SK-N-MC (cell line): ENCODE measurements at regions not wholly inside any gene's neighbourhood (a gene's known extent, or its start where the extent isn't known, plus 50 kb on each side); places are given as distances from the start of the nearest gene placed in this dataset.

ENCODE experiments used
- DNase-seq: peaks from one replicate; pipeline ENCODE4 v3.0.0-alpha.2; 2011; ENCODE audit warnings: low read depth, low spot score
- H3K27ac ChIP-seq: fragments of 200-600 bp; sonication (generic); 2 replicates; pipeline ENCODE4 v1.5.1; 2016; ENCODE audit warnings: mixed run types
- H3K36me3 ChIP-seq: fragments of 200-600 bp; sonication (generic); 2 replicates; pipeline ENCODE4 v1.6.1; 2017; ENCODE audit warnings: antibody characterized with exemption, low read length, mixed read lengths; ENCODE audit not compliant: insufficient read depth
- H3K4me3 ChIP-seq: fragments of 200-600 bp; sonication (generic); 2 replicates; pipeline ENCODE4 v1.5.1; 2016
- H3K9ac ChIP-seq: fragments of 200-600 bp; sonication (generic); 2 replicates; pipeline ENCODE4 v1.8.0; 2017; ENCODE audit warnings: mixed run types, mixed read lengths; ENCODE audit not compliant: insufficient read length
- H3K9me3 ChIP-seq: fragments of 200-600 bp; sonication (generic); 2 replicates; pipeline ENCODE4 v1.6.1; 2017; ENCODE audit warnings: low read depth, mild to moderate bottlenecking, antibody characterized with exemption, low read length, moderate library complexity, mixed read lengths
- EZH2 ChIP-seq: fragments of 200-600 bp; sonication (generic); IDR thresholded peaks from one replicate; pipeline ENCODE4 v1.6.1; 2017; ENCODE audit warnings: antibody characterized with exemption
- FOXP2 ChIP-seq: optimal IDR thresholded peaks from 2 replicates; pipeline ENCODE3; 2011; ENCODE audit warnings: mild to moderate bottlenecking, moderate library complexity; ENCODE audit not compliant: insufficient read depth; ENCODE audit errors: extremely low read length, control extremely low read depth
- POLR2AphosphoS5 ChIP-seq: IDR thresholded peaks from 2 replicates; pipeline ENCODE4 v1.6.1; 2012; ENCODE audit warnings: mild to moderate bottlenecking, low read depth, low read length, borderline replicate concordance

GRCh38 chr2:147231607-147232006 is 613.2 kb upstream of the ACVR2A start:
- no peaks in the 10 kb centered on the region for H3K9me3 ChIP-seq
- no peak overlapping the region for H3K9ac ChIP-seq
- no peak for DNase-seq
- no peak for TF ChIP-seq EZH2
- no peak for TF ChIP-seq POLR2AphosphoS5
- TF ChIP-seq FOXP2, result no peak
- no peak overlapping the region for H3K4me3 ChIP-seq
- no peaks in the 10 kb centered on the region for H3K36me3 ChIP-seq
- no peak overlapping the region for H3K27ac ChIP-seq

- TF ChIP-seq FOXP2 (no peak), POLR2AphosphoS5 (no peak), EZH2 (no peak)
- no peak overlapping the region for H3K4me3 ChIP-seq
- no peaks in the 10 kb centered on the region for H3K36me3 ChIP-seq
- no peak overlapping the region for H3K9ac ChIP-seq
- no peak for DNase-seq
- no peaks in the 10 kb centered on the region for H3K9me3 ChIP-seq
- H3K27ac ChIP-seq, result no peak overlapping the region
Measured at GRCh38 chr2:147231081-147231480, 613.7 kb upstream of the ACVR2A start.

GRCh38 chr2:147227313-147227712 is 617.5 kb upstream of the ACVR2A start:
- no peaks in the 10 kb centered on the region for H3K36me3 ChIP-seq
- no peak overlapping the region for H3K9ac ChIP-seq
- H3K9me3 ChIP-seq, result no peaks in the 10 kb centered on the region
- TF ChIP-seq EZH2 (no peak), FOXP2 (no peak), POLR2AphosphoS5 (no peak)
- DNase-seq, result no peak
- no peak overlapping the region for H3K4me3 ChIP-seq
- H3K27ac ChIP-seq, result no peak overlapping the region

- Histone ChIP-seq H3K27ac (no peak overlapping the region), H3K4me3 (no peak overlapping the region), H3K36me3 (no peaks in the 10 kb centered on the region), H3K9ac (no peak overlapping the region), H3K9me3 (no peaks in the 10 kb centered on the region)
- TF ChIP-seq FOXP2, result no peak
- no peak for TF ChIP-seq EZH2
- TF ChIP-seq POLR2AphosphoS5, result no peak
- DNase-seq, result no peak
Measured at GRCh38 chr2:147224070-147224469, 620.8 kb upstream of the ACVR2A start.

- Histone ChIP-seq H3K9ac (no peak overlapping the region), H3K36me3 (no peaks in the 10 kb centered on the region), H3K27ac (no peak overlapping the region), H3K4me3 (no peak overlapping the region), H3K9me3 (no peaks in the 10 kb centered on the region)
- DNase-seq, result no peak
- TF ChIP-seq POLR2AphosphoS5 (no peak), FOXP2 (no peak), EZH2 (no peak)
Measured at GRCh38 chr2:147223553-147224060, 621.2 kb upstream of the ACVR2A start.

GRCh38 chr2:147223119-147223518 is 621.7 kb upstream of the ACVR2A start:
- no peak overlapping the region for H3K4me3 ChIP-seq
- H3K9ac ChIP-seq, result no peak overlapping the region
- H3K36me3 ChIP-seq, result no peaks in the 10 kb centered on the region
- DNase-seq, result no peak
- no peak overlapping the region for H3K27ac ChIP-seq
- no peaks in the 10 kb centered on the region for H3K9me3 ChIP-seq
- no peak for TF ChIP-seq POLR2AphosphoS5
- TF ChIP-seq FOXP2, result no peak
- no peak for TF ChIP-seq EZH2

GRCh38 chr2:147222506-147222905 is 622.3 kb upstream of the ACVR2A start:
- TF ChIP-seq EZH2 (no peak), POLR2AphosphoS5 (no peak), FOXP2 (no peak)
- no peak for DNase-seq
- no peak overlapping the region for H3K27ac ChIP-seq
- H3K9ac ChIP-seq, result no peak overlapping the region
- no peaks in the 10 kb centered on the region for H3K9me3 ChIP-seq
- H3K36me3 ChIP-seq, result no peaks in the 10 kb centered on the region
- no peak overlapping the region for H3K4me3 ChIP-seq

- Histone ChIP-seq H3K4me3 (no peak overlapping the region), H3K36me3 (no peaks in the 10 kb centered on the region), H3K9me3 (no peaks in the 10 kb centered on the region), H3K27ac (no peak overlapping the region), H3K9ac (no peak overlapping the region)
- no peak for DNase-seq
- TF ChIP-seq FOXP2 (no peak), POLR2AphosphoS5 (no peak), EZH2 (no peak)
Measured at GRCh38 chr2:147214914-147215313, 629.9 kb upstream of the ACVR2A start.

GRCh38 chr2:147211484-147211883 is 633.3 kb upstream of the ACVR2A start:
- DNase-seq, result no peak
- H3K9me3 ChIP-seq, result no peaks in the 10 kb centered on the region

More at GRCh38 chr2:147211484-147211883, 633.3 kb upstream of the ACVR2A start:
- no peak overlapping the region for H3K27ac ChIP-seq
- no peak overlapping the region for H3K9ac ChIP-seq
- no peak overlapping the region for H3K4me3 ChIP-seq
- TF ChIP-seq FOXP2, result no peak
- TF ChIP-seq EZH2, result no peak
- no peak for TF ChIP-seq POLR2AphosphoS5
- no peaks in the 10 kb centered on the region for H3K36me3 ChIP-seq
